Progenitor cell of endocrine pancreas (in vitro differentiated cells): ENCODE measurements at regions not wholly inside any gene's neighbourhood (a gene's known extent, or its start where the extent isn't known, plus 50 kb on each side); places are given as distances from the start of the nearest gene placed in this dataset.

Source experiments
- DNase-seq: peaks from one replicate; pipeline ENCODE4 v3.0.0; 2021; ENCODE audit warnings: low spot score; ENCODE audit not compliant: unreplicated experiment
- H3K27ac Mint-ChIP-seq: 2 replicates; pipeline ENCODE4 v1.8.0; 2021; ENCODE audit warnings: mild to moderate bottlenecking, moderate library complexity, mixed read lengths
- H3K27me3 Mint-ChIP-seq: 2 replicates; pipeline ENCODE4 v1.8.0; 2021; ENCODE audit warnings: mixed read lengths
- H3K36me3 Mint-ChIP-seq: 2 replicates; pipeline ENCODE4 v1.8.0; 2022; ENCODE audit warnings: mixed read lengths; ENCODE audit not compliant: insufficient read depth
- H3K4me1 Mint-ChIP-seq: 2 replicates; pipeline ENCODE4 v1.8.0; 2021; ENCODE audit warnings: low read depth, mixed read lengths
- H3K4me3 Mint-ChIP-seq: 2 replicates; pipeline ENCODE4 v1.8.0; 2021; ENCODE audit warnings: low read depth, mild to moderate bottlenecking, moderate library complexity, mixed read lengths
- H3K9me3 Mint-ChIP-seq: 2 replicates; pipeline ENCODE4 v1.8.0; 2021; ENCODE audit warnings: low read depth, mixed read lengths
- TF ChIP-seq, protein P1 (sequence below): fragments of 200-600 bp; sonication (generic); IDR thresholded peaks from one replicate; pipeline ENCODE4 v1.5.0; 2021; ENCODE audit warnings: antibody characterized with exemption, mild to moderate bottlenecking; ENCODE audit not compliant: unreplicated experiment

DNA sequence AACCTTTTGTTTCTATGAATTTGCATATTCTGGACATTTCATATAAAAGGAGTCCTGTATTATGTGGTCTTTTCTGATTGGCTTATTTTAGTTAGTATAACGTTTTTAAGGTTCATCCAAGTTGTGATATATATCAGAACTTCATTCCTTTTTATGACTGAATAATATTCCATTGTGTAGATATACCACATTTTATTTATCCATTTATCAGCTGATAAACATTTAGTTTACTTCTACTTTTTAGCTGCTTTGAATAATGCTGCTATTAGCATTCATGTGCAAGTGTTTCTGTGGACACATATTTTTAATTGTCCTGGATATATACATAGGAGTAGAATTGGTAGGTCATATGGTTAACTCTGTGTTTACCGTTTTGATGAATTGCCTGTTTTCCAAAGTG, 498.5 kb upstream of the ADAMTS9 start:
- no peaks in the 10 kb centered on the region for H3K4me1 Mint-ChIP-seq
- H3K27ac Mint-ChIP-seq = no peak overlapping the region
- H3K27me3 Mint-ChIP-seq = peaks cover 3% of the 10 kb centered on the region
- no peaks in the 10 kb centered on the region for H3K36me3 Mint-ChIP-seq
- peaks cover 3% of the 10 kb centered on the region for H3K9me3 Mint-ChIP-seq
- TF ChIP-seq, protein P1, sequence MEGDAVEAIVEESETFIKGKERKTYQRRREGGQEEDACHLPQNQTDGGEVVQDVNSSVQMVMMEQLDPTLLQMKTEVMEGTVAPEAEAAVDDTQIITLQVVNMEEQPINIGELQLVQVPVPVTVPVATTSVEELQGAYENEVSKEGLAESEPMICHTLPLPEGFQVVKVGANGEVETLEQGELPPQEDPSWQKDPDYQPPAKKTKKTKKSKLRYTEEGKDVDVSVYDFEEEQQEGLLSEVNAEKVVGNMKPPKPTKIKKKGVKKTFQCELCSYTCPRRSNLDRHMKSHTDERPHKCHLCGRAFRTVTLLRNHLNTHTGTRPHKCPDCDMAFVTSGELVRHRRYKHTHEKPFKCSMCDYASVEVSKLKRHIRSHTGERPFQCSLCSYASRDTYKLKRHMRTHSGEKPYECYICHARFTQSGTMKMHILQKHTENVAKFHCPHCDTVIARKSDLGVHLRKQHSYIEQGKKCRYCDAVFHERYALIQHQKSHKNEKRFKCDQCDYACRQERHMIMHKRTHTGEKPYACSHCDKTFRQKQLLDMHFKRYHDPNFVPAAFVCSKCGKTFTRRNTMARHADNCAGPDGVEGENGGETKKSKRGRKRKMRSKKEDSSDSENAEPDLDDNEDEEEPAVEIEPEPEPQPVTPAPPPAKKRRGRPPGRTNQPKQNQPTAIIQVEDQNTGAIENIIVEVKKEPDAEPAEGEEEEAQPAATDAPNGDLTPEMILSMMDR = no peak
- no peak for DNase-seq
- H3K4me3 Mint-ChIP-seq = no peak overlapping the region

DNA sequence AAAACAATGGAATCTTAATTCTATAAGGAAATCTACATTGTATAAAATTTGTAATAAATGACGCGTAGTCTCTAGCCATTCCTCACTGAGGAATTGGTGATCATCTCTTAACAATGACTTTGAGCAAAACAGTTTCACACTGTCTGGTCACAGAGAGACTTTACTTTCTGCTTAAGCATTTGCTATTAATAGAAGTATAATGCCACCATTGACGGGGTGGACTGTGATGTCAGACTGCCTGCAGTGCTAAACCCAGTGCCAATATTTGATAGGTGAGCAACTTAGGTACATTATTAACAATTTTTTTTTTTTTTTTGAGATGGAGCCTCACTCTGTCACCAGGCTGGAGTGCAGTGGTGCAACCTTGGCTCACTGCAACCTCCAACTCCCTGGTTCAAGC, 494.9 kb upstream of the ADAMTS9 start:
- no peak overlapping the region for H3K27ac Mint-ChIP-seq
- no peaks in the 10 kb centered on the region for H3K36me3 Mint-ChIP-seq
- DNase-seq = no peak
- H3K4me1 Mint-ChIP-seq = peaks cover 2% of the 10 kb centered on the region
- peaks cover 4% of the 10 kb centered on the region for H3K27me3 Mint-ChIP-seq
- H3K4me3 Mint-ChIP-seq = no peak overlapping the region
- TF ChIP-seq, protein P1 = no peak
- peaks cover 3% of the 10 kb centered on the region for H3K9me3 Mint-ChIP-seq

DNA sequence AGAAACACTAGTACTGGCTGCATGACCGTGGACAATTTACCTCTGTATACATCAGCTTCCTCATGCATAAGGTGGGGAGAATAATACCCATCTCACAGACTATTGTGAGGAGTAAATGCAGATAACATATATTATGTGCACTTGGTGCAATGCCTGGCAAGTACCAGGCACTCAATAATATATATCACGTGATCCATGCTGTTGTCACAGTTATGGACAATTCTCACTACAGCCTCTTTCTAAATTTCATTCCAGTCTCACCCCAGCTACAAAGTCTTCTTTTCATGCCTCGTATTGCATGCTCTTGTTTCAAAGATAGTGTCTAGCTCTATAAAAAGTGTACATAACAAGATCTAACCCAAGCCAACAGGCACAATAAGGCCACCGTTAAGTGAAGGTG, 494.3 kb upstream of the ADAMTS9 start:
- TF ChIP-seq, protein P1 = no peak
- Mint-ChIP-seq H3K27ac (no peak overlapping the region), H3K4me3 (no peak overlapping the region), H3K36me3 (no peaks in the 10 kb centered on the region), H3K27me3 (peaks cover 4% of the 10 kb centered on the region), H3K9me3 (peaks cover 3% of the 10 kb centered on the region), H3K4me1 (peaks cover 2% of the 10 kb centered on the region)
- DNase-seq = no peak

DNA sequence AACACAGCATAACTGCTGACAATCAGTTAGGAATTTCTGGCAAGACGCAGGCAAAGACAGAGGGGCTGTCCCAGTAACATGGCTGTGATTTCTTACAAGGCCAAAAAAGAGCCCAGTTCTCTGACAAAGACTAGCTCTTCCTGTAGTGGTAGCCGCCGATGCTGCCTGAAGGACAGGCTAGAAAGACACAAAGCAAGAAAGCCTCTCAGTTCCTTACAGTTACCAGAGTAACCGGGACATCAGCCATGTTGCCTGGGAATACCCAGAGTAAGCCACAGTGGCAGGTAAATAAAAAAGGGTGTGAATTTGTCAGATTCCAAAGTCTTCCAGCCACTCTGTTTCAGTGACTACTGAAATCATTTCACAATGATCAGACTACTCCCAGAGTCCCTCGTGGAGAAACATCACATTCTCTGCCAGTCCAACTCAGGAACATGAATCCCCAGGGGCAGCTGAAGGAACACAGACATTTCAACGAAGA, 493.6 kb upstream of the ADAMTS9 start:
- Mint-ChIP-seq H3K4me3 (no peak overlapping the region), H3K27ac (no peak overlapping the region), H3K9me3 (no peaks in the 10 kb centered on the region), H3K27me3 (peaks cover 4% of the 10 kb centered on the region), H3K36me3 (no peaks in the 10 kb centered on the region), H3K4me1 (peaks cover 2% of the 10 kb centered on the region)
- no peak for DNase-seq
- TF ChIP-seq, protein P1 = no peak

DNA sequence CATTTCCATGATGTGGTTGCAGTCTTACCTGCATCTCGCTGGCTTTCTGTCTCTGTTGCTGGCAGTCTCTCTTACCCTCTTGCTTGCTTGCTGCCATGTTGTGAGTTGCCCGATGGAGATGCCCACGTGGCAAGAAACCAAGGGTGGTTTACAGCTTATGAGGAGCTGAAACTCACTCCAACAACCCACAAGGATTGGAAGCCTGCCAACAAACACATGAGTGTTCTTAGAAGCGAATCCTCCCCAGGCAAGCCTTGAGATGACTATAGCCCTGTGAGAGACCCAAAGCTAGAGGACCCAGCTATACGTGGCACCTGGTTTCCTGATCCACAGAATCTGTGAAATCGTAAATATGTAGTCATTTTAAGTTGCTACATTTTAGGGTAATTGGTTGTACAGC, 490.9 kb upstream of the ADAMTS9 start:
- H3K27ac Mint-ChIP-seq = no peak overlapping the region

More for the DNA sequence above, 490.9 kb upstream of the ADAMTS9 start:
- no peak overlapping the region for H3K4me3 Mint-ChIP-seq
- H3K36me3 Mint-ChIP-seq = no peaks in the 10 kb centered on the region
- peaks cover 4% of the 10 kb centered on the region for H3K27me3 Mint-ChIP-seq
- H3K9me3 Mint-ChIP-seq = no peaks in the 10 kb centered on the region
- TF ChIP-seq, protein P1 = no peak
- peaks cover 2% of the 10 kb centered on the region for H3K4me1 Mint-ChIP-seq
- no peak for DNase-seq
